MM.1S (cell line): ENCODE measurements at regions not wholly inside any gene's neighbourhood (a gene's known extent, or its start where the extent isn't known, plus 50 kb on each side); places are given as distances from the start of the nearest gene placed in this dataset.
"Not testable (repeated sequence)": the region's sequence is repeated elsewhere in the genome, so short reads cannot be mapped to it uniquely, and the experiment has no call there.

ENCODE experiments used
- EZH2phosphoT487 ChIP-seq: fragments of 300-600 bp; sonication (generic); IDR thresholded peaks from 2 replicates; pipeline ENCODE4 v1.6.1; 2018; ENCODE audit warnings: antibody characterized with exemption, low read length
- TF ChIP-seq, protein P1 (sequence below): fragments of 300-600 bp; sonication (generic); IDR thresholded peaks from 2 replicates; pipeline ENCODE4 v1.5.1; 2016; ENCODE audit warnings: antibody characterized with exemption, low read length, mixed read lengths

DNA sequence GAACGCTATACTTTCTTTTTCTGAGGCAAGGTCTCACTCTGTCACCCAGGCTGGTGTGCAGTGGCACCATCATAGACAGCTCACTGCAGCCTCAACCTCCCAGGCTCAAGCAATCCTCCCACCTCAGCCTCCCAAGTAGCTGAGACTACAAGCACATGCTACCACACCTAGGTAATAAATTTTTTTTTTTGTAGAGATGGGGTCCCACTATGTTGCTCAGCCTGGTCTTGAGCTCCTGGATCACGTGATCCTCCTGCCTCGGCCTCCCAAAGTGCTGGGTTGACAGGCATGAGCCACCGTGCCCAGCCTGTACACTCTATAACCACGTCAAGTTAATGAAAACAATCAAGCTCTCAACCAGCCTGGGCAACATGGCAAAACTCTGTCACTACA lies 127.1 kb upstream of the VOPP1 start:
- TF ChIP-seq, protein P1, sequence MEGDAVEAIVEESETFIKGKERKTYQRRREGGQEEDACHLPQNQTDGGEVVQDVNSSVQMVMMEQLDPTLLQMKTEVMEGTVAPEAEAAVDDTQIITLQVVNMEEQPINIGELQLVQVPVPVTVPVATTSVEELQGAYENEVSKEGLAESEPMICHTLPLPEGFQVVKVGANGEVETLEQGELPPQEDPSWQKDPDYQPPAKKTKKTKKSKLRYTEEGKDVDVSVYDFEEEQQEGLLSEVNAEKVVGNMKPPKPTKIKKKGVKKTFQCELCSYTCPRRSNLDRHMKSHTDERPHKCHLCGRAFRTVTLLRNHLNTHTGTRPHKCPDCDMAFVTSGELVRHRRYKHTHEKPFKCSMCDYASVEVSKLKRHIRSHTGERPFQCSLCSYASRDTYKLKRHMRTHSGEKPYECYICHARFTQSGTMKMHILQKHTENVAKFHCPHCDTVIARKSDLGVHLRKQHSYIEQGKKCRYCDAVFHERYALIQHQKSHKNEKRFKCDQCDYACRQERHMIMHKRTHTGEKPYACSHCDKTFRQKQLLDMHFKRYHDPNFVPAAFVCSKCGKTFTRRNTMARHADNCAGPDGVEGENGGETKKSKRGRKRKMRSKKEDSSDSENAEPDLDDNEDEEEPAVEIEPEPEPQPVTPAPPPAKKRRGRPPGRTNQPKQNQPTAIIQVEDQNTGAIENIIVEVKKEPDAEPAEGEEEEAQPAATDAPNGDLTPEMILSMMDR = not testable (repeated sequence)
- not testable (repeated sequence) for TF ChIP-seq EZH2phosphoT487
